ENCODE measurements at regions not wholly inside any gene's neighbourhood (a gene's known extent, or its start where the extent isn't known, plus 50 kb on each side); places are given as distances from the start of the nearest gene placed in this dataset.

- TF ChIP-seq CTCF (IDR thresholded peaks at IDR 0.05; ENCODE audit: borderline replicate concordance, extremely low read depth, low read length, poor library complexity, severe bottlenecking) (no peak), EZH2 (IDR thresholded peaks at IDR 0.05; ENCODE audit: borderline replicate concordance, low read depth, low read length, severe bottlenecking) (no peak)
These were observed 141.9 kb upstream of the RBBP8 start for GRCh38 chr18:22791310-22791610.

Measured in DND-41 (cell line).